GM23338 (cell line): ENCODE measurements at regions not wholly inside any gene's neighbourhood (a gene's known extent, or its start where the extent isn't known, plus 50 kb on each side); places are given as distances from the start of the nearest gene placed in this dataset.

Experiments
- EZH2 ChIP-seq: fragments of 200-600 bp; sonication (generic); IDR thresholded peaks from one replicate; pipeline ENCODE4 v1.8.0; 2017; ENCODE audit warnings: antibody characterized with exemption, mild to moderate bottlenecking, low read depth; ENCODE audit not compliant: unreplicated experiment
- JUNB ChIP-seq: IDR thresholded peaks from one replicate; pipeline ENCODE4 v1.6.1; 2016; ENCODE audit warnings: antibody characterized with exemption; ENCODE audit not compliant: unreplicated experiment
- POLR2AphosphoS5 ChIP-seq: IDR thresholded peaks from 2 replicates; pipeline ENCODE4 v1.6.1; 2016; ENCODE audit warnings: antibody characterized with exemption, low read depth
- STAT1 ChIP-seq: IDR thresholded peaks from one replicate; pipeline ENCODE4 v1.6.1; 2016; ENCODE audit warnings: antibody characterized with exemption; ENCODE audit not compliant: unreplicated experiment
- TF ChIP-seq, protein P1 (sequence below), 2 experiments: fragments of 200-600 bp in 1 of 2; sonication (generic) in 1 of 2; conservative IDR thresholded peaks; 2 replicates each; pipeline versions ENCODE4 v1.5.1 to v1.6.1; 2016 to 2017; ENCODE audit warnings: antibody characterized with exemption in 2 of 2, low read depth in 2 of 2, mild to moderate bottlenecking in 2 of 2, moderate library complexity in 1 of 2
- TF ChIP-seq, protein P2 (sequence below): IDR thresholded peaks from one replicate; pipeline ENCODE4 v1.6.1; 2018; ENCODE audit warnings: antibody characterized with exemption; ENCODE audit not compliant: unreplicated experiment

DNA sequence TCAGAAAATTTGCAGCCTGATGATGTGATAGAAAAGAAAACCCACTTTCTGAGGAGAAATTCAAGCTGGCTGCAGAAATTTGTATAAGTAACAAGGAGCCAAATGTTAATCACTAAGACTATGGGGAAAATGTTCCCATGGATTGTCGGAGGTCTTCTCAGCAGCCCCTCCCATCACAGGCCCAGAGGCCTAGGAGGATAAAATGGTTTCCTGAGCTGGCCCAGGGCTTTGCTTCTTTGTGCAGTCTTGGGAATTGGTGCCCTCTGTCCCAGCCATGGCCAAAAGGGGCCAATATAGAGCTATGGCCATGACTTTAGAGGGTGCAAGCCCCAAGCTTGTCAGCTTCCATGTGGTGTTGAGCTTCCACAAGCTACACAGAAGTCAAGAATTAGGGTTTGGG is 335.9 kb downstream of the ATP23 start:
- TF ChIP-seq, protein P1, sequence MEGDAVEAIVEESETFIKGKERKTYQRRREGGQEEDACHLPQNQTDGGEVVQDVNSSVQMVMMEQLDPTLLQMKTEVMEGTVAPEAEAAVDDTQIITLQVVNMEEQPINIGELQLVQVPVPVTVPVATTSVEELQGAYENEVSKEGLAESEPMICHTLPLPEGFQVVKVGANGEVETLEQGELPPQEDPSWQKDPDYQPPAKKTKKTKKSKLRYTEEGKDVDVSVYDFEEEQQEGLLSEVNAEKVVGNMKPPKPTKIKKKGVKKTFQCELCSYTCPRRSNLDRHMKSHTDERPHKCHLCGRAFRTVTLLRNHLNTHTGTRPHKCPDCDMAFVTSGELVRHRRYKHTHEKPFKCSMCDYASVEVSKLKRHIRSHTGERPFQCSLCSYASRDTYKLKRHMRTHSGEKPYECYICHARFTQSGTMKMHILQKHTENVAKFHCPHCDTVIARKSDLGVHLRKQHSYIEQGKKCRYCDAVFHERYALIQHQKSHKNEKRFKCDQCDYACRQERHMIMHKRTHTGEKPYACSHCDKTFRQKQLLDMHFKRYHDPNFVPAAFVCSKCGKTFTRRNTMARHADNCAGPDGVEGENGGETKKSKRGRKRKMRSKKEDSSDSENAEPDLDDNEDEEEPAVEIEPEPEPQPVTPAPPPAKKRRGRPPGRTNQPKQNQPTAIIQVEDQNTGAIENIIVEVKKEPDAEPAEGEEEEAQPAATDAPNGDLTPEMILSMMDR (conservative IDR thresholded peaks at IDR 0.05; ENCODE audit: low read depth in 2 of 2): no peak
- TF ChIP-seq, protein P2, sequence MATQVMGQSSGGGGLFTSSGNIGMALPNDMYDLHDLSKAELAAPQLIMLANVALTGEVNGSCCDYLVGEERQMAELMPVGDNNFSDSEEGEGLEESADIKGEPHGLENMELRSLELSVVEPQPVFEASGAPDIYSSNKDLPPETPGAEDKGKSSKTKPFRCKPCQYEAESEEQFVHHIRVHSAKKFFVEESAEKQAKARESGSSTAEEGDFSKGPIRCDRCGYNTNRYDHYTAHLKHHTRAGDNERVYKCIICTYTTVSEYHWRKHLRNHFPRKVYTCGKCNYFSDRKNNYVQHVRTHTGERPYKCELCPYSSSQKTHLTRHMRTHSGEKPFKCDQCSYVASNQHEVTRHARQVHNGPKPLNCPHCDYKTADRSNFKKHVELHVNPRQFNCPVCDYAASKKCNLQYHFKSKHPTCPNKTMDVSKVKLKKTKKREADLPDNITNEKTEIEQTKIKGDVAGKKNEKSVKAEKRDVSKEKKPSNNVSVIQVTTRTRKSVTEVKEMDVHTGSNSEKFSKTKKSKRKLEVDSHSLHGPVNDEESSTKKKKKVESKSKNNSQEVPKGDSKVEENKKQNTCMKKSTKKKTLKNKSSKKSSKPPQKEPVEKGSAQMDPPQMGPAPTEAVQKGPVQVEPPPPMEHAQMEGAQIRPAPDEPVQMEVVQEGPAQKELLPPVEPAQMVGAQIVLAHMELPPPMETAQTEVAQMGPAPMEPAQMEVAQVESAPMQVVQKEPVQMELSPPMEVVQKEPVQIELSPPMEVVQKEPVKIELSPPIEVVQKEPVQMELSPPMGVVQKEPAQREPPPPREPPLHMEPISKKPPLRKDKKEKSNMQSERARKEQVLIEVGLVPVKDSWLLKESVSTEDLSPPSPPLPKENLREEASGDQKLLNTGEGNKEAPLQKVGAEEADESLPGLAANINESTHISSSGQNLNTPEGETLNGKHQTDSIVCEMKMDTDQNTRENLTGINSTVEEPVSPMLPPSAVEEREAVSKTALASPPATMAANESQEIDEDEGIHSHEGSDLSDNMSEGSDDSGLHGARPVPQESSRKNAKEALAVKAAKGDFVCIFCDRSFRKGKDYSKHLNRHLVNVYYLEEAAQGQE: no peak
- TF ChIP-seq STAT1: no peak
- TF ChIP-seq JUNB: no peak
- TF ChIP-seq POLR2AphosphoS5: no peak
- TF ChIP-seq EZH2: no peak
